B cell (primary cell): ENCODE measurements at regions not wholly inside any gene's neighbourhood (a gene's known extent, or its start where the extent isn't known, plus 50 kb on each side); places are given as distances from the start of the nearest gene placed in this dataset.

ENCODE experiments used
- EZH2 ChIP-seq: IDR thresholded peaks from 2 replicates; pipeline ENCODE4 v1.6.1; 2012; ENCODE audit warnings: borderline replicate concordance, low read depth, mild to moderate bottlenecking, moderate library complexity, low read length; ENCODE audit not compliant: insufficient read depth, poor library complexity, severe bottlenecking
- TF ChIP-seq, protein P1 (sequence below): fragments of 200-600 bp; IDR thresholded peaks from one replicate; pipeline ENCODE4 v1.8.0; 2022; ENCODE audit warnings: antibody characterized with exemption, mild to moderate bottlenecking

DNA sequence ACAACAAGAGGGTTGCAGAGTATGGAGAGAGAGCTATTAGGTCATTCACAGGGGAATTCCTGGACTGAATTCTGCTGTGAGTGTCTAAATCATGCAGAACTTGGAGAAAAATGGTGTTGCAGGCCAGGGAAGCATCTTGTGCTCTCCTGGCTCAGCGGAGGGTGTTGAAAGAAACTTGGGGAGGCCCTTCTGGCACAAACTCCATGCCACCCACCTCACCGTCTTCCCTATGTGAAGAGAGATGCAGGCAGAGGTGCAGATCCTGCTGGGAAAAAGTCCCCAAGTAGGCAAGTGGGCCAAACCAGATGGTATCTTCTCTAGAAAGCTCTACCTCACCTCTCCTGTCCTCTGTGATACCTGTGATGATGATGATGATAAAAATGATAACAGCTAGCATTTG lies 604.3 kb upstream of the API5 start:
- TF ChIP-seq, protein P1, sequence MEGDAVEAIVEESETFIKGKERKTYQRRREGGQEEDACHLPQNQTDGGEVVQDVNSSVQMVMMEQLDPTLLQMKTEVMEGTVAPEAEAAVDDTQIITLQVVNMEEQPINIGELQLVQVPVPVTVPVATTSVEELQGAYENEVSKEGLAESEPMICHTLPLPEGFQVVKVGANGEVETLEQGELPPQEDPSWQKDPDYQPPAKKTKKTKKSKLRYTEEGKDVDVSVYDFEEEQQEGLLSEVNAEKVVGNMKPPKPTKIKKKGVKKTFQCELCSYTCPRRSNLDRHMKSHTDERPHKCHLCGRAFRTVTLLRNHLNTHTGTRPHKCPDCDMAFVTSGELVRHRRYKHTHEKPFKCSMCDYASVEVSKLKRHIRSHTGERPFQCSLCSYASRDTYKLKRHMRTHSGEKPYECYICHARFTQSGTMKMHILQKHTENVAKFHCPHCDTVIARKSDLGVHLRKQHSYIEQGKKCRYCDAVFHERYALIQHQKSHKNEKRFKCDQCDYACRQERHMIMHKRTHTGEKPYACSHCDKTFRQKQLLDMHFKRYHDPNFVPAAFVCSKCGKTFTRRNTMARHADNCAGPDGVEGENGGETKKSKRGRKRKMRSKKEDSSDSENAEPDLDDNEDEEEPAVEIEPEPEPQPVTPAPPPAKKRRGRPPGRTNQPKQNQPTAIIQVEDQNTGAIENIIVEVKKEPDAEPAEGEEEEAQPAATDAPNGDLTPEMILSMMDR: no peak
- no peak for TF ChIP-seq EZH2
